ENCODE measurements at regions not wholly inside any gene's neighbourhood (a gene's known extent, or its start where the extent isn't known, plus 50 kb on each side); places are given as distances from the start of the nearest gene placed in this dataset.
"Not testable (repeated sequence)": the region's sequence is repeated elsewhere in the genome, so short reads cannot be mapped to it uniquely, and the experiment has no call there.

GRCh38 chr12:131226345-131227265, 272.9 kb downstream of the ADGRD1 start:
- DNase-seq (no peak), ATAC-seq (no peak)
- intact Hi-C loops (cut with micrococcal nuclease), result no loop called here

- intact Hi-C loops (cut with micrococcal nuclease); ATAC-seq; DNase-seq: not testable (repeated sequence)
Observed at GRCh38 chr12:131227641-131228040, 273.9 kb downstream of the ADGRD1 start.

- DNase-seq; intact Hi-C loops (cut with micrococcal nuclease); ATAC-seq: not testable (repeated sequence)
Observed at GRCh38 chr12:131229079-131229425, 275.3 kb downstream of the ADGRD1 start.

- peak; percentile 58 for DNase-seq
- intact Hi-C loops (cut with micrococcal nuclease), result no loop called here
- ATAC-seq, result peak; percentile 80
Observed at GRCh38 chr12:131229426-131230339, 276.0 kb downstream of the ADGRD1 start.

GRCh38 chr12:131230340-131231031, 276.8 kb downstream of the ADGRD1 start:
- intact Hi-C loops (cut with micrococcal nuclease), result no loop called here
- DNase-seq (no peak), ATAC-seq (no peak)

GRCh38 chr12:131231032-131231980, 277.6 kb downstream of the ADGRD1 start:
- no peak for DNase-seq
- ATAC-seq, result no peak
- intact Hi-C loops (cut with micrococcal nuclease), result no loop called here

GRCh38 chr12:131232036-131232435, 278.3 kb downstream of the ADGRD1 start:
- no peak for ATAC-seq
- DNase-seq, result no peak
- intact Hi-C loops (cut with micrococcal nuclease), result no loop called here

GRCh38 chr12:131232872-131233271, 279.2 kb downstream of the ADGRD1 start:
- DNase-seq; intact Hi-C loops (cut with micrococcal nuclease); ATAC-seq: not testable (repeated sequence)

- ATAC-seq; intact Hi-C loops (cut with micrococcal nuclease); DNase-seq: not testable (repeated sequence)
Observed at GRCh38 chr12:131233850-131234789, 280.4 kb downstream of the ADGRD1 start.

GRCh38 chr12:131234841-131235271, 281.1 kb downstream of the ADGRD1 start:
- DNase-seq; ATAC-seq; intact Hi-C loops (cut with micrococcal nuclease): not testable (repeated sequence)

- intact Hi-C loops (cut with micrococcal nuclease), result no loop called here
- ATAC-seq (no peak), DNase-seq (no peak)
Observed at GRCh38 chr12:131235871-131236271, 282.2 kb downstream of the ADGRD1 start.

GRCh38 chr12:131239384-131240094, 285.8 kb downstream of the ADGRD1 start:
- no peak for ATAC-seq
- intact Hi-C loops (cut with micrococcal nuclease), result no loop called here
- DNase-seq, result no peak

GRCh38 chr12:131241517-131241916, 287.8 kb downstream of the ADGRD1 start:
- intact Hi-C loops (cut with micrococcal nuclease), result no loop called here
- DNase-seq (no peak), ATAC-seq (no peak)

GRCh38 chr12:131242741-131243496, 289.2 kb downstream of the ADGRD1 start:
- intact Hi-C loops (cut with micrococcal nuclease), result no loop called here
- no peak for ATAC-seq
- DNase-seq, result no peak

GRCh38 chr12:131244157-131244688, 290.5 kb downstream of the ADGRD1 start:
- DNase-seq; intact Hi-C loops (cut with micrococcal nuclease); ATAC-seq: not testable (repeated sequence)

All from left ventricle myocardium superior (tissue), 1 donor.